Keratinocyte (primary cell): ENCODE measurements at regions not wholly inside any gene's neighbourhood (a gene's known extent, or its start where the extent isn't known, plus 50 kb on each side); places are given as distances from the start of the nearest gene placed in this dataset.

Source experiments
- DNase-seq: peaks from one replicate; pipeline ENCODE4 v3.0.0-alpha.2; 2011; ENCODE audit warnings: low read depth, missing footprints, low spot score
- FAIRE-seq: peaks from 2 replicates; lab custom pipeline; 2011; peaks lifted over from hg19 to GRCh38; lab: Jason Lieb, UNC
- H2AFZ ChIP-seq: 2 replicates; pipeline ENCODE4 v1.6.0; 2012; ENCODE audit warnings: low read length, control low read depth, inconsistent platforms; ENCODE audit not compliant: control insufficient read depth
- H3K27ac ChIP-seq: 2 replicates; pipeline ENCODE4 v1.5.1; 2011; ENCODE audit warnings: low read length; ENCODE audit not compliant: control insufficient read depth, insufficient read depth
- H3K27me3 ChIP-seq: 3 replicates; pipeline ENCODE4 v1.6.0; 2011; ENCODE audit warnings: low read length; ENCODE audit not compliant: control insufficient read depth, insufficient read depth; ENCODE audit errors: extremely low read depth
- H3K36me3 ChIP-seq, 2 experiments: 2 replicates in 1 of 2; 3 replicates in 1 of 2; pipeline ENCODE4 v1.5.1; 2011; ENCODE audit warnings: low read length in 2 of 2, mild to moderate bottlenecking in 1 of 2; ENCODE audit not compliant: control insufficient read depth in 2 of 2, insufficient read depth in 2 of 2; ENCODE audit errors: extremely low read depth in 1 of 2
- H3K4me1 ChIP-seq: 3 replicates; pipeline ENCODE4 v1.5.1; 2011; ENCODE audit warnings: low read length; ENCODE audit not compliant: control insufficient read depth, insufficient read depth; ENCODE audit errors: extremely low read depth
- H3K4me2 ChIP-seq: 3 replicates; pipeline ENCODE4 v1.6.0; 2011; ENCODE audit warnings: low read depth, low read length; ENCODE audit not compliant: control insufficient read depth, insufficient read depth; ENCODE audit errors: extremely low read depth
- H3K4me3 ChIP-seq, 3 experiments: fragments of 200-600 bp in 1 of 3; sonication (generic) in 1 of 3; 2 replicates in 2 of 3; 3 replicates in 1 of 3; pipeline ENCODE4 v1.5.1; 2011 to 2016; ENCODE audit warnings: low read length in 3 of 3, mild to moderate bottlenecking in 3 of 3, control low read depth in 2 of 3, inconsistent platforms in 1 of 3, low read depth in 1 of 3, mixed read lengths in 1 of 3, mixed run types in 1 of 3, moderate library complexity in 1 of 3; ENCODE audit not compliant: control insufficient read depth in 2 of 3, insufficient read depth in 2 of 3; ENCODE audit errors: extremely low read depth in 1 of 3
- H3K79me2 ChIP-seq: 2 replicates; pipeline ENCODE4 v1.6.0; 2012; ENCODE audit warnings: low read length; ENCODE audit not compliant: control insufficient read depth, insufficient read depth
- H3K9ac ChIP-seq: 3 replicates; pipeline ENCODE4 v1.6.0; 2011; ENCODE audit warnings: low read length; ENCODE audit not compliant: control insufficient read depth, insufficient read depth; ENCODE audit errors: extremely low read depth
- H3K9me1 ChIP-seq: 3 replicates; pipeline ENCODE4 v1.6.0; 2011; ENCODE audit warnings: low read length; ENCODE audit not compliant: control insufficient read depth, insufficient read depth; ENCODE audit errors: extremely low read depth
- H3K9me3 ChIP-seq: 2 replicates; pipeline ENCODE4 v1.5.1; 2012; ENCODE audit warnings: low read depth, low read length; ENCODE audit not compliant: control insufficient read depth
- H4K20me1 ChIP-seq: 3 replicates; pipeline ENCODE4 v1.6.0; 2011; ENCODE audit warnings: low read length; ENCODE audit not compliant: control insufficient read depth, insufficient read depth; ENCODE audit errors: extremely low read depth
- CTCF ChIP-seq, 3 experiments: IDR thresholded peaks in 1 of 3; conservative IDR thresholded peaks in 1 of 3; optimal IDR thresholded peaks in 1 of 3; 2 replicates in 2 of 3; 3 replicates in 1 of 3; pipeline versions ENCODE3 to v1.5.1; 2011; ENCODE audit warnings: low read length in 3 of 3, mild to moderate bottlenecking in 3 of 3, moderate library complexity in 2 of 3, control low read depth in 1 of 3, inconsistent platforms in 1 of 3; ENCODE audit not compliant: insufficient read depth in 2 of 3; ENCODE audit errors: extremely low read depth in 1 of 3
- EZH2 ChIP-seq: IDR thresholded peaks from one replicate; pipeline ENCODE4 v1.6.1; 2012; ENCODE audit warnings: inconsistent platforms, mild to moderate bottlenecking, low read length, moderate library complexity
- dilution Hi-C: fragments of 300-500 bp; cut with MboI; formaldehyde crosslinking; loops from one replicate; pipeline ENCODE4 v1.7.0; 2020; ENCODE audit warnings: low sequenced_read_pairs; ENCODE audit not compliant: extremely low pct_ligation_motif_present

- Histone ChIP-seq H3K27ac (no peak overlapping the region), H3K4me3 (no peak overlapping the region), H3K9me3 (no peaks in the 10 kb centered on the region), H3K27me3 (no peaks in the 10 kb centered on the region), H4K20me1 (no peaks in the 10 kb centered on the region), H3K4me1 (no peaks in the 10 kb centered on the region), H3K36me3 (no peaks in the 10 kb centered on the region), H3K9me1 (no peaks in the 10 kb centered on the region), H3K79me2 (no peaks in the 10 kb centered on the region), H2AFZ (no peak overlapping the region), H3K9ac (no peak overlapping the region), H3K4me2 (no peak overlapping the region)
- dilution Hi-C loops: no loop called here
- FAIRE-seq: no peak
- DNase-seq: no peak
- no peak for TF ChIP-seq CTCF (optimal IDR thresholded peaks at IDR 0.05 in 1 of 3, IDR thresholded peaks at IDR 0.05 in 1 of 3, conservative IDR thresholded peaks at IDR 0.05 in 1 of 3; ENCODE audit: extremely low read depth in 1 of 3, insufficient read depth in 2 of 3, low read length in 3 of 3)
- TF ChIP-seq EZH2: no peak
These were observed 121.4 kb upstream of the NRSN1 start for GRCh38 chr6:24004659-24005058.

- H3K27me3 ChIP-seq: no peaks in the 10 kb centered on the region
- H3K9me1 ChIP-seq: no peaks in the 10 kb centered on the region
- H2AFZ ChIP-seq: no peak overlapping the region
- no peak for DNase-seq
- no peak overlapping the region for H3K4me2 ChIP-seq
- TF ChIP-seq CTCF (optimal IDR thresholded peaks at IDR 0.05 in 1 of 3, IDR thresholded peaks at IDR 0.05 in 1 of 3, conservative IDR thresholded peaks at IDR 0.05 in 1 of 3; ENCODE audit: extremely low read depth in 1 of 3, insufficient read depth in 2 of 3, low read length in 3 of 3): no peak
- no peak for TF ChIP-seq EZH2
- dilution Hi-C loops: no loop called here
- no peaks in the 10 kb centered on the region for H4K20me1 ChIP-seq
- no peak overlapping the region for H3K27ac ChIP-seq
- FAIRE-seq: no peak
- no peaks in the 10 kb centered on the region for H3K9me3 ChIP-seq
- no peaks in the 10 kb centered on the region for H3K36me3 ChIP-seq
- H3K4me1 ChIP-seq: no peaks in the 10 kb centered on the region
- H3K4me3 ChIP-seq: no peak overlapping the region
- no peaks in the 10 kb centered on the region for H3K79me2 ChIP-seq
- H3K9ac ChIP-seq: no peak overlapping the region
These were observed 119.8 kb upstream of the NRSN1 start for GRCh38 chr6:24006254-24006653.
